ENCODE measurements at regions not wholly inside any gene's neighbourhood (a gene's known extent, or its start where the extent isn't known, plus 50 kb on each side); places are given as distances from the start of the nearest gene placed in this dataset.

DNA sequence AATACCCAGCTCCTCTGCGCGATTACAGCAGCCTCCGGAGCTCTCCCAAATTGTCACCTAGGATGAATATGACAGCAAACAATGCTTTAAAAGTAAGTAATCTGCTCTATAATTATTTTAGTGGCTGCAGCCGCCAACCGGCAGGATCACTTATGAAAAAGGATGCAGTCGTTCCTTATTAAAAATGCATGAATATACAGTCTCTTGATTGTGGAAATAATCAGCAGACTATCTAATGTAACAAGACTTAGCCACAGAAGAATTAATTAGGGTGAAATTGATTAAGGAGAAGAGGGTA, 50.6 kb upstream of the CALM2 start:
- no peak overlapping the region for H3K27ac ChIP-seq
- DNase-seq (ENCODE audit: low spot score), result no peak
- no peak for TF ChIP-seq CTCF (IDR thresholded peaks at IDR 0.05)
- no peak overlapping the region for H3K4me3 ChIP-seq

- peak overlapping the region in 1 of 2 donors; percentile 1 for H3K27ac ChIP-seq
- TF ChIP-seq CTCF (IDR thresholded peaks at IDR 0.05), result no peak
- H3K4me3 ChIP-seq, result no peak overlapping the region
- no peak for DNase-seq (ENCODE audit: low spot score)
These were observed 50.0 kb upstream of the CALM2 start for GRCh38 chr2:47226132-47226922.
